SU-DHL-6 (cell line): ENCODE measurements at regions not wholly inside any gene's neighbourhood (a gene's known extent, or its start where the extent isn't known, plus 50 kb on each side); places are given as distances from the start of the nearest gene placed in this dataset.

Source experiments
- CTCF ChIP-seq: fragments of 200-600 bp; sonication (generic); IDR thresholded peaks from one replicate; pipeline ENCODE4 v1.5.1; 2017; ENCODE audit warnings: antibody characterized with exemption, mild to moderate bottlenecking, low read length, moderate library complexity; ENCODE audit not compliant: insufficient read depth, poor library complexity, severe bottlenecking
- EZH2phosphoT487 ChIP-seq: fragments of 200-600 bp; sonication (generic), shearing (Covaris generic); conservative IDR thresholded peaks from 2 replicates; pipeline ENCODE4 v1.6.1; 2018; ENCODE audit warnings: mild to moderate bottlenecking, antibody characterized with exemption, low read length, moderate library complexity, mixed read lengths

GRCh38 chr18:29840089-29840488 is 1202.5 kb downstream of the DSC3 start:
- no peak for TF ChIP-seq CTCF
- no peak for TF ChIP-seq EZH2phosphoT487
